T-helper 17 cell (primary cell): ENCODE measurements at regions not wholly inside any gene's neighbourhood (a gene's known extent, or its start where the extent isn't known, plus 50 kb on each side); places are given as distances from the start of the nearest gene placed in this dataset.

Source experiments
- ATAC-seq: fragments of 150-1000 bp; cut with Tn5 transposase; 2 replicates; pipeline ENCODE4 v1.10.0; 2021; ENCODE audit warnings: mild to moderate bottlenecking, moderate library complexity
- DNase-seq, 3 donors: peaks; one replicate each; pipeline versions ENCODE4 v3.0.0 to v3.0.0-alpha.2; 2020 to 2021
- H3K9me3 ChIP-seq: one replicate; pipeline ENCODE4 v1.7.0; 2013; ENCODE audit warnings: low read length, mild to moderate bottlenecking; ENCODE audit not compliant: control insufficient read depth, poor library complexity, severe bottlenecking
- H3K27ac Mint-ChIP-seq: one replicate; pipeline ENCODE4 v1.8.0; 2022; ENCODE audit warnings: mild to moderate bottlenecking, moderate library complexity, mixed read lengths
- H3K27me3 Mint-ChIP-seq: one replicate; pipeline ENCODE4 v1.8.0; 2022; ENCODE audit warnings: mixed read lengths
- H3K36me3 Mint-ChIP-seq: one replicate; pipeline ENCODE4 v1.8.0; 2022; ENCODE audit warnings: low read depth, mixed read lengths
- H3K4me1 Mint-ChIP-seq: one replicate; pipeline ENCODE4 v1.8.0; 2022; ENCODE audit warnings: mild to moderate bottlenecking, mixed read lengths
- H3K4me3 Mint-ChIP-seq: one replicate; pipeline ENCODE4 v1.8.0; 2022; ENCODE audit warnings: mild to moderate bottlenecking, moderate library complexity, mixed read lengths

DNA sequence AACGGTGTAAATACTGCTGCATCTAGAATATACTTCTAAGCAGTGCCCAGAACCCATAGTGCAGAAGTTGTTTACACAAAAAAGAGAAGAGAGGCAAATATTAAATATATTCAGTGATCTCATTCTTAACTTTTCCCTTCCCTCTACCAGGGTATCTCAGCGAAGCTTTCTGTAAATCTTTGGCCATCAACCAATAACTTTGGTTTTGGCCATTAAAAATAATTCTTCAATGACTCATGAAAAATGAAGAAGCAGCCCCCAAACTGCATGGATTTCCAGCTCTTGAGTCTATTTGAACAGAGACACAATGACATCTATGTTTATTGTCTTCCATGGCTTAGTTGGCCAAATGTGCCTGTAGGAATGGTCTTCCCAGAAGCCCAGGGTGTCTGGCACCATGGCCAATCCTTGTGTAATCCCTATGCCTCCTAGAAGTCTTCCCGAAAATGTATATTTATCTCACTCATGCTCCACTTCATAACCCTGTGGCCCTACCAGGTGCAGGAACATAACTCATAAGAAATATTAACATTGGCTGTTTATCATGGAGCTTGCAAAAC, 646.6 kb downstream of the TOX3 start:
- DNase-seq, result no peak
- Mint-ChIP-seq H3K36me3 (no peaks in the 10 kb centered on the region), H3K27me3 (no peaks in the 10 kb centered on the region), H3K4me3 (no peak overlapping the region), H3K4me1 (no peaks in the 10 kb centered on the region), H3K27ac (no peak overlapping the region)
- ATAC-seq, result no peak
- H3K9me3 ChIP-seq, result no peaks in the 10 kb centered on the region

DNA sequence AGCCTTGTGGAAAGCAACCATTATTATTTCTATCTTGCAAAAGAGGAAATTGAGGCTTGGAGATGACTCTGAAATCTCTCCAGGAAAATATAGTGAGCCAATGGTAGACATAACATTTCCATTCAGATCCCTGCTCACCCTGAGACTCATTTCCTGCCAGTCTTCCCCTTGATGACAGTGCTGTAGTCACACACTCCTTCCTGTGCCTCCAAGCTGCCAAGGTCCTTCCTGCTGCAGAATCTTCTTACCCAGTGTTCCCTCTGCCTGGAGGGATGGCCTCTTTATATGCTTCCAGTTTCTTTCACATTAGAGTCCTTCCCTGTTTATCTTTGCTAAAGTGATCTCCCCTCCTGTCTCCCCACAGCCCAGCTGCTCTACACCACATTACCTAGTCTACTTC, 648.1 kb downstream of the TOX3 start:
- Mint-ChIP-seq H3K36me3 (no peaks in the 10 kb centered on the region), H3K4me3 (no peak overlapping the region), H3K27ac (no peak overlapping the region), H3K4me1 (no peaks in the 10 kb centered on the region), H3K27me3 (no peaks in the 10 kb centered on the region)
- ATAC-seq (no peak), DNase-seq (no peak)
- no peaks in the 10 kb centered on the region for H3K9me3 ChIP-seq

DNA sequence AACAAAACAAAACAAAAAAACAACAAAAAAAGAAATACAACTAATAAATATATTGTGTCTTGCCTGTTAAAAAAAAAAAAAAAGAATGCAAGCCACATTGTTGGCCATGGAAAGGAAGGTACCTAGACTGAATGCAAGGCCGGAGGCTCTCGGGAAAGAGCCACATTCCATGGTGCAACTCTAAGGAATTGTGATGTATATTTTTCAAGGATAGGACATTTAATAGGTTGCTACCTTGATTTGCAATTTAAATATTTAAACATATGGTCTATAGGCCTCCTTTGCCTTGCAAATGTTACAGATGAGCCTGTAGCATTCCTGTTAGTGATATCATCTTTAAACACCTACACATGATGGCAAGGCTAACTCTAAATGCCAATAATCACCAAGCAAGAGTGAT, 650.9 kb downstream of the TOX3 start:
- H3K9me3 ChIP-seq, result no peaks in the 10 kb centered on the region
- ATAC-seq (no peak), DNase-seq (no peak)
- no peak overlapping the region for H3K27ac Mint-ChIP-seq
- no peak overlapping the region for H3K4me3 Mint-ChIP-seq
- H3K27me3 Mint-ChIP-seq, result no peaks in the 10 kb centered on the region
- no peaks in the 10 kb centered on the region for H3K36me3 Mint-ChIP-seq
- no peaks in the 10 kb centered on the region for H3K4me1 Mint-ChIP-seq

DNA sequence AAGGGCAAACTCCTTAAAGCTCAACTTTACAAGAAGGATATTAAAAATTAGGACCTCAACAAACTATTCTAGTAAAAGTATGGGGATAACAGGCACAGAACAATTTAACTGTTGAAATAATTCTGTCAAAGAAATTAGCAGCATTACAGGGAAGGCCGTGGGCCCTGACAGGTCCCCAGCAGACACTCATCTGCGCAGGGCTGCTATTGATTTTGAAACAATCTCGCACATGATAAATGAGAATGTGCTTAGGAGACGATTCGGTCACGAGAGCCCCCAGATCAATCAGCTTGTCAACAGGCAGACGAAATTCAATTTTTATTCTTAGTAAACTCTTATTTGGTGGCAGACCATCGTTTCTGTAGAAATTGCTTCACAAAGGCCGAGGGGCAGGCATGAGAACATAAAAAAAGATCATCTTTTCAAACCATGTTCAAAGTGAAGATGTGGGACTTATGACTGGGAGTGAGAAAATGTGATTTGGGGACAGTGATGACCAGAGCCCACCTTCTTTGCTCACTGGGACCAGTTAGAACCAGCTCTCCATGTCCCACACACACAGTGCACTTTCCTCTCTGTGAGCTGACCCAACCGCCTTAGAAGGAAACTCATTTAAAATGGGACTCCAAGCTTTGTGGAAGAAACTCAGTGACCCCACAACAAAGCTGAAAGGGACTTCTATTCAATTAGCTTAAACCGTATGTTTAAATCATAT, 654.5 kb downstream of the TOX3 start:
- Mint-ChIP-seq H3K4me3 (no peak overlapping the region), H3K27me3 (no peaks in the 10 kb centered on the region), H3K36me3 (no peaks in the 10 kb centered on the region), H3K27ac (no peak overlapping the region), H3K4me1 (no peaks in the 10 kb centered on the region)
- no peaks in the 10 kb centered on the region for H3K9me3 ChIP-seq
- ATAC-seq (no peak), DNase-seq (no peak)

DNA sequence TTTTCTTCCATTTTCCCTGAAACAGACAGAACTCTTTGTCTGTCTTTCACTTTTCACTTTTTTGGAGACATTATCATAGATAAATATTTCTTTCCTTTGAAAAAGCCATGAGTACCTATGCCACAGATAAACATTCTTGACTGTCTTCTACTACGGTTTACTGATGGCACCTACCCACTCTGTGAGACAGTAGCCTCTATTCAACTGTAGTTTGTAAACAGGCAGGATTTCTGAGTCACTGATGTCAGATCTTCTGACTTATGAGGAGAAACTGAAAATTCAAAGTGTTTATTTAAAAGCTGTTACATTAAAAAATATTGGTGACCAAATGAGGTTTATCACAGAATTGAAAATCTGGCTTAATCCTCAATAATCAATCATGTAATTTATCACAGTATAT, 658.4 kb downstream of the TOX3 start:
- no peak overlapping the region for H3K4me3 Mint-ChIP-seq
- DNase-seq (no peak), ATAC-seq (no peak)
- H3K9me3 ChIP-seq, result no peaks in the 10 kb centered on the region
- H3K27ac Mint-ChIP-seq, result no peak overlapping the region
- no peaks in the 10 kb centered on the region for H3K4me1 Mint-ChIP-seq
- H3K36me3 Mint-ChIP-seq, result no peaks in the 10 kb centered on the region
- no peaks in the 10 kb centered on the region for H3K27me3 Mint-ChIP-seq

DNA sequence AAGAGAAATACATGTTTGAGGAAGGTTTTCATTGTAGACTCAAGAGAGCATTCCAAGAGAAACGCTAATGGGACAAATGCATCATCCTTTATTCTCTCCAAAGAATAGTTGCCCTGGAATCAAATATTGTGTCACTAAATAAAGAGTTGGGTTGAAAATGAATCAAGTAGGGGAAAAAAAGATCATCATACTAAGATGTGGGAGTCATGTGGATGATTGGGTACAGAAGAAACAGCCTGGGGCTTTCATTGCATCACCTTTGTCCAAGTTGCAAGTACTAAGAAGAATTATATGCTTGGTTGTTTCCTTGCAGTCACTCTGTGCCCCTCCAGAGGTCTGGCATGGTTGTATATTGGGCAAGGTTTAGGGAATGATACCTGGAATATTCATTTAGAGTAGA, 658.9 kb downstream of the TOX3 start:
- no peaks in the 10 kb centered on the region for H3K27me3 Mint-ChIP-seq
- H3K36me3 Mint-ChIP-seq, result no peaks in the 10 kb centered on the region
- H3K4me1 Mint-ChIP-seq, result no peaks in the 10 kb centered on the region
- no peak for ATAC-seq
- DNase-seq, result no peak
- H3K9me3 ChIP-seq, result no peaks in the 10 kb centered on the region
- no peak overlapping the region for H3K4me3 Mint-ChIP-seq
- H3K27ac Mint-ChIP-seq, result no peak overlapping the region

DNA sequence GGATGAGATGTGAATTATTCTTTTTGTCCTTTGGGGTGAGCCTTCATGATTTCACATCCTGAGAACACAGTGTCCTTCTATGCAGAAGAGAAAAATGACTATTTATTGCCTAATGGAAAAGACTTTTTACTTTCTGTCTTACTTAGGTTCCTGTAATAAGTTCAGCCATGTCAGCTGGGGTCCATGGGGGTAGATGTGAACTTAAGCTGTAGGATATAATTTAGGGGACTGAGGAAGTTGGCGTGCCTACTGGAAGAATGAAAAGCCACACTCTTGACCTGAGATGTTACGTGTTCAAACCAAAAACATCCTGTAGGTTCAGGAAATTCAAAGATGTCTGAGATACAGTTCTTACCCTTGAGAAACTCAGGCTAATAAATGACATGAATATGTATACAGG, 660.5 kb downstream of the TOX3 start:
- DNase-seq (no peak), ATAC-seq (no peak)
- no peaks in the 10 kb centered on the region for H3K36me3 Mint-ChIP-seq
- H3K9me3 ChIP-seq, result no peaks in the 10 kb centered on the region
- H3K27me3 Mint-ChIP-seq, result no peaks in the 10 kb centered on the region
- H3K4me1 Mint-ChIP-seq, result no peaks in the 10 kb centered on the region
- H3K4me3 Mint-ChIP-seq, result no peak overlapping the region
- H3K27ac Mint-ChIP-seq, result no peak overlapping the region

DNA sequence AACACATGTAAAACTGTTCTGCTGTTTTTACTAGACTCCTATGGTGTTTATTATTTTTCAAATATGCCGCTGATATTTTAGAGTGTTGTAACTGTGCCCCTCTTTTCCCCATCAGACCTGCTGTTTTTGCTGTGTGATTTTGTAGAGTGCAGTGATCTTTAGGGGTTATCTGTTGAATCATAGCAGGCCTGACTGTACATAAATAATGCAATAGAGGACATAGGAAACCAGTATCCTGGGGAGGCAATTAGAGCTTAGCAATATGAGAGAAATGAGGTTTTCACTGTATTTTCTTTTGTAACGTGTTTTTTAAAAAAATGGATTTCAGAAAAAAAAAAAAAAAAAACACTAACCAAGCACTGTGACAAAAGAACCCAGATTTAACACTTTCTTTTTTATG, 662.2 kb downstream of the TOX3 start:
- ATAC-seq, result no peak
- no peaks in the 10 kb centered on the region for H3K9me3 ChIP-seq
- H3K36me3 Mint-ChIP-seq, result no peaks in the 10 kb centered on the region
- no peak overlapping the region for H3K4me3 Mint-ChIP-seq
- DNase-seq, result no peak
- H3K4me1 Mint-ChIP-seq, result no peaks in the 10 kb centered on the region
- no peak overlapping the region for H3K27ac Mint-ChIP-seq
- no peaks in the 10 kb centered on the region for H3K27me3 Mint-ChIP-seq

DNA sequence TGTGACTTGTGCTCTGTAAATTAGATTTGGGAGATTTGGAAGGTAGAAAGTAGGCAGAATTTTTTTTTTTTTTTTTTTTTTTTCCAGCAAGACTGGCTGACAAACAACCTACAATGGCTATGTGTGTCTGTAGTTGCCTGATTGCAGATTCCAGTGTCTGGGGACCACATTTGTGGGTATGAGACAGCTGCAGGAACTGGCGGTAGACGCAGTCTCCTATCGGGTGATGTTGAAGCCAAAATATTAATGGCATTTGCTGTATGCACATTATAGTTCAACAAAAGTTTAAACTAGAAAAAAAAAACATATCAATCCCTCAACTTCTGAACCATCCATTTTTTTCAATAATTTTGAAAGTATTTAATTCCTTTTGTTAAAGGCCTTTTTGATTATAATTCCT, 665.2 kb downstream of the TOX3 start:
- H3K36me3 Mint-ChIP-seq, result no peaks in the 10 kb centered on the region
- no peaks in the 10 kb centered on the region for H3K4me1 Mint-ChIP-seq
- H3K27ac Mint-ChIP-seq, result no peak overlapping the region
- H3K27me3 Mint-ChIP-seq, result no peaks in the 10 kb centered on the region
- no peaks in the 10 kb centered on the region for H3K9me3 ChIP-seq
- H3K4me3 Mint-ChIP-seq, result no peak overlapping the region
- ATAC-seq, result no peak
- no peak for DNase-seq

DNA sequence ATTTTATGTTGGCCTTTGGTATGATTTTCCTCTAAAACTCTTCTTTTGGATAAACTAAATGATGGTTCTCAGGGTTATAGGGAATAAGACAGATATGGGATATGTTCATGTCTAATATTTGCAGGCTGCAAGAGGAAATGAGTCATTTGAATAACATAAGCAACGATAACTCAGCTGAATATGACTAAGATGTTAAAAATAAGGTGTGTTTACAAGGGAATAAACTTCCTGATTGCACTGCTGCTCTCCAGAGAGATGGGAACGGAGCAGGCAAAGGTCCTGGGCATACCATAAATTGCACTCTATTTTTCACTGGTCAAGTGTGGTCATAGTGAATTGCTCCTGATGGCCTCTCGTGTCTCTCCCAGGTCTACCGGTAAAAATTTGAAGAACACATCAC, 666.2 kb downstream of the TOX3 start:
- ATAC-seq (no peak), DNase-seq (no peak)
- H3K9me3 ChIP-seq, result no peaks in the 10 kb centered on the region
- Mint-ChIP-seq H3K4me3 (no peak overlapping the region), H3K27ac (no peak overlapping the region), H3K27me3 (no peaks in the 10 kb centered on the region), H3K36me3 (no peaks in the 10 kb centered on the region), H3K4me1 (no peaks in the 10 kb centered on the region)

DNA sequence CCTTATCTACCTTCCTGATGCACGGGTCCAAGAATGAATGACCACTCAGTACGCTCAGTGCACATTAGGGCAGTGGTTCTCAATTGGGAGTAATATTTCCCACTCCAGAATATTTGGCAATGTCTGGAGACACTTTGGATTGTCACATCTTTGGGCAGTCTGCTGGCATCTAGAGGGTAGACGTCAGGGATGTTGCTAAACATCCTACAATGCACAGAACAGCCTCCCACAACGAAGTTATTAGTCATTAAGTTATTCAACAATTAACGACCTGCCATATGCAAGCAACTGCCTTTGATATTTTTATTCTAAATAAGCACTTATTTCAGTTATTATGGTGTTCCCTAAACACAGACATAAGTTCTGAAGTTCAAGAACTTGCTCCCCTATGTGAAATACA, 669.3 kb downstream of the TOX3 start:
- Mint-ChIP-seq H3K4me3 (no peak overlapping the region), H3K4me1 (no peaks in the 10 kb centered on the region), H3K27ac (no peak overlapping the region), H3K36me3 (no peaks in the 10 kb centered on the region), H3K27me3 (no peaks in the 10 kb centered on the region)
- ATAC-seq, result no peak
- no peak for DNase-seq
- no peaks in the 10 kb centered on the region for H3K9me3 ChIP-seq

DNA sequence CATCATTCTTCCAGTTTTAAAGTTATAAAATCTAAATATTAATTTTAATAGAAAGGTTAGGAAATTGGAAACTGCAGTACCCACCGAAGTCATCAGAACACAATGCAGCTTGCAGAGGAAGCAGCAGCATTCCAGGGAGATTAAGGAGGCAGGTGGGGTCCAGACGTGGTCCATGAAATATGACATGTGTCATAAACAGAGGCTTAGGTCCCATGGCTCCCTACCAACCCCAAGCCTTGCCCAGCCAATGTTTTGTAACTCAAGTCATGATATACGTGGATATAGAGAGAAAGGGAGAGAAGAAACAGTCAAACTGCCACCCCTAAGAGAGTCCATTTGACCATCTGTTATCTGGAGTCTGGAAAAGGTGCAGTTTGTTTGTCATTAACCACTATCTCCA, 670.0 kb downstream of the TOX3 start:
- H3K27me3 Mint-ChIP-seq, result no peaks in the 10 kb centered on the region
- no peaks in the 10 kb centered on the region for H3K9me3 ChIP-seq
- no peaks in the 10 kb centered on the region for H3K36me3 Mint-ChIP-seq
- no peak overlapping the region for H3K4me3 Mint-ChIP-seq
- no peak overlapping the region for H3K27ac Mint-ChIP-seq
- DNase-seq (no peak), ATAC-seq (no peak)
- H3K4me1 Mint-ChIP-seq, result no peaks in the 10 kb centered on the region

DNA sequence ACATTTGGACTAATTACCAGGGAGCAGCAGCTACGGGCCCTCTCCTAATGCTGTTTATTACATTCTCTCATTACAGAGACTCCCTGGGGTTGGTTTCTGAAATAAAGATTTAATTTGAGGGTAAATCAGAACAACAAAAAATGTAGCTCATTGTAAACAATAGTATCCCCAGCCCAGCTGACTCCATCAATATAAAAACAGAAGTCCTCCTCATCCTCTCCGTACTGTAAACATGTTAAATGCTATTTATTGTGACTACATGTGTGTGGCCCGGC, 670.4 kb downstream of the TOX3 start:
- H3K4me1 Mint-ChIP-seq, result no peaks in the 10 kb centered on the region
- no peaks in the 10 kb centered on the region for H3K27me3 Mint-ChIP-seq
- DNase-seq (no peak), ATAC-seq (no peak)
- no peak overlapping the region for H3K27ac Mint-ChIP-seq
- H3K9me3 ChIP-seq, result no peaks in the 10 kb centered on the region
- H3K4me3 Mint-ChIP-seq, result no peak overlapping the region
- H3K36me3 Mint-ChIP-seq, result no peaks in the 10 kb centered on the region

DNA sequence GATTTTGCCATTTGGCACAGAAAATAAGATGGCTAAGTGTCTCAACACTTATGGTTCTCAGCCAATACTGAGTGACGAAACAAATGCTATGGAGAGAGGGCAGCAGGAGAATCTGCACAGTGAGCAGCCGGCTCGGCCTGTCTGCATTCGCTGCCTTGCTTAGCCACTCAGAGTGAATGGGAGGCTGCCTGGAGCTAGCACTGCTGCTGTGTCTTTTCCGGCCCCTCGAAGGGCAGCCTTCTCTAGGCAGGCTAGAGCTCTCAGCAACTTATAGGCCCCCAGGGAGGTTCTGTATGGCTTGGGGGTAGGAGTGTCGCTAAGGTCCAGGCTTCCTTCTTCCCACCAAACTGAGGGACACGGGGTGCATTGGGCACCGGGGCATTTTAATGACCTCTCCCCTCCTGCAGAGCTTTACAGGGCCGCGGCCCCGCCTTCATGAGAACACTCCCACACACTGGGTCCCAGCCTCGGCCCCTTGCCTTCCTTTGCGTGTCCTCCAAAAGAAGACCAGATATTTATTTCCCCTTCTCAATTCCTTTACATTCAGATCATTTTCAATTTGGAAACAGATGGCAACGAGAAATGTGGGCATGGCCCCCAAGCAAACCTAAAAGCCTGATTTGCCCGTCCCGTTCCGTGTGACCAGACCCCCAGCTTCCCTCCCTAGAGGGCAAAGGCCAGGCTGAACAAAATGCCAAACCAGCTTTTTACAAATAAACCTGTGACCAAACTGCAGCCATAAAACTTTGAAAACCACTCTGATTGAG, 670.9 kb downstream of the TOX3 start:
- ATAC-seq, result no peak
- H3K36me3 Mint-ChIP-seq, result no peaks in the 10 kb centered on the region

More for the DNA sequence above, 670.9 kb downstream of the TOX3 start:
- H3K9me3 ChIP-seq, result no peaks in the 10 kb centered on the region
- H3K4me3 Mint-ChIP-seq, result no peak overlapping the region
- DNase-seq, result no peak
- no peaks in the 10 kb centered on the region for H3K4me1 Mint-ChIP-seq
- H3K27ac Mint-ChIP-seq, result no peak overlapping the region
- no peaks in the 10 kb centered on the region for H3K27me3 Mint-ChIP-seq
